HG03066 (cell line): ENCODE measurements at regions not wholly inside any gene's neighbourhood (a gene's known extent, or its start where the extent isn't known, plus 50 kb on each side); places are given as distances from the start of the nearest gene placed in this dataset.

Experiments
- ATAC-seq: cut with Tn5 transposase; IDR thresholded peaks from one replicate; pipeline ENCODE4 v1.9.1; 2021; ENCODE audit warnings: low read depth; ENCODE audit not compliant: unreplicated experiment

- no peak for ATAC-seq
Observed at GRCh38 chr1:213826891-213827290, 160.9 kb upstream of the PROX1 start.

- ATAC-seq: no peak
Observed at GRCh38 chr1:213828867-213829266, 158.9 kb upstream of the PROX1 start.

GRCh38 chr1:213829780-213830179 is 158.0 kb upstream of the PROX1 start:
- ATAC-seq: no peak

- no peak for ATAC-seq
Observed at GRCh38 chr1:213830371-213830770, 157.4 kb upstream of the PROX1 start.

GRCh38 chr1:213840575-213840974 is 147.2 kb upstream of the PROX1 start:
- ATAC-seq: no peak

GRCh38 chr1:213844632-213845031 is 143.1 kb upstream of the PROX1 start:
- ATAC-seq: no peak

- no peak for ATAC-seq
Observed at GRCh38 chr1:213852107-213852506, 135.7 kb upstream of the PROX1 start.

- no peak for ATAC-seq
Observed at GRCh38 chr1:213858581-213858980, 129.2 kb upstream of the PROX1 start.

GRCh38 chr1:213861841-213862240 is 125.9 kb upstream of the PROX1 start:
- ATAC-seq: no peak

GRCh38 chr1:213864091-213864490 is 123.7 kb upstream of the PROX1 start:
- ATAC-seq: no peak

GRCh38 chr1:213868482-213868881 is 119.3 kb upstream of the PROX1 start:
- ATAC-seq: no peak

GRCh38 chr1:213871179-213871578 is 116.6 kb upstream of the PROX1 start:
- ATAC-seq: no peak

- no peak for ATAC-seq
Observed at GRCh38 chr1:213874789-213875188, 113.0 kb upstream of the PROX1 start.

- ATAC-seq: no peak
Observed at GRCh38 chr1:213876531-213876930, 111.2 kb upstream of the PROX1 start.

GRCh38 chr1:213883618-213884017 is 104.2 kb upstream of the PROX1 start:
- no peak for ATAC-seq

GRCh38 chr1:213884402-213884801 is 103.4 kb upstream of the PROX1 start:
- no peak for ATAC-seq

GRCh38 chr1:213884942-213885341 is 102.8 kb upstream of the PROX1 start:
- ATAC-seq: no peak

- ATAC-seq: no peak
Observed at GRCh38 chr1:213887842-213888241, 99.9 kb upstream of the PROX1 start.

- ATAC-seq: no peak
Observed at GRCh38 chr1:213891989-213892902, 95.5 kb upstream of the PROX1 start.

- no peak for ATAC-seq
Observed at GRCh38 chr1:213898684-213899083, 89.1 kb upstream of the PROX1 start.

- no peak for ATAC-seq
Observed at GRCh38 chr1:213899413-213899812, 88.4 kb upstream of the PROX1 start.

GRCh38 chr1:213905344-213905743 is 82.4 kb upstream of the PROX1 start:
- ATAC-seq: no peak
